Stimulated activated CD4-positive, alpha-beta T cell treated with anti-CD3 and anti-CD28 coated beads, Interleukin-2, amount 100 ng/mL, for 24 hours (primary cell): ENCODE measurements at regions not wholly inside any gene's neighbourhood (a gene's known extent, or its start where the extent isn't known, plus 50 kb on each side); places are given as distances from the start of the nearest gene placed in this dataset.

Experiments
- DNase-seq, 2 donors: peaks; one replicate each; pipeline ENCODE4 v3.0.0-alpha.2; 2020

- no peak for DNase-seq
Observed at GRCh38 chr1:96474985-96475743, 246.4 kb upstream of the PTBP2 start.

- no peak for DNase-seq
Observed at GRCh38 chr1:96475903-96476302, 245.7 kb upstream of the PTBP2 start.

- no peak for DNase-seq
Observed at GRCh38 chr1:96478228-96478627, 243.4 kb upstream of the PTBP2 start.

GRCh38 chr1:96481409-96481808 is 240.2 kb upstream of the PTBP2 start:
- no peak for DNase-seq

GRCh38 chr1:96482616-96483015 is 239.0 kb upstream of the PTBP2 start:
- no peak for DNase-seq

- no peak for DNase-seq
Observed at GRCh38 chr1:96487394-96487793, 234.2 kb upstream of the PTBP2 start.

GRCh38 chr1:96487971-96488370 is 233.6 kb upstream of the PTBP2 start:
- no peak for DNase-seq

GRCh38 chr1:96488777-96489176 is 232.8 kb upstream of the PTBP2 start:
- DNase-seq = no peak

GRCh38 chr1:96492236-96492635 is 229.3 kb upstream of the PTBP2 start:
- DNase-seq = no peak

GRCh38 chr1:96498744-96499340 is 222.7 kb upstream of the PTBP2 start:
- no peak for DNase-seq

- DNase-seq = no peak
Observed at GRCh38 chr1:96508233-96508632, 213.4 kb upstream of the PTBP2 start.

GRCh38 chr1:96509339-96509738 is 212.2 kb upstream of the PTBP2 start:
- no peak for DNase-seq

- DNase-seq = no peak
Observed at GRCh38 chr1:96509951-96510350, 211.6 kb upstream of the PTBP2 start.

- DNase-seq = no peak
Observed at GRCh38 chr1:96510391-96510790, 211.2 kb upstream of the PTBP2 start.

- DNase-seq = no peak
Observed at GRCh38 chr1:96510911-96511310, 210.7 kb upstream of the PTBP2 start.

- DNase-seq = no peak
Observed at GRCh38 chr1:96513136-96513535, 208.4 kb upstream of the PTBP2 start.

GRCh38 chr1:96515430-96515829 is 206.2 kb upstream of the PTBP2 start:
- DNase-seq = no peak

GRCh38 chr1:96515925-96516324 is 205.7 kb upstream of the PTBP2 start:
- DNase-seq = no peak

- no peak for DNase-seq
Observed at GRCh38 chr1:96519851-96520578, 201.6 kb upstream of the PTBP2 start.

GRCh38 chr1:96520579-96520947 is 201.0 kb upstream of the PTBP2 start:
- no peak for DNase-seq

GRCh38 chr1:96521010-96521409 is 200.6 kb upstream of the PTBP2 start:
- no peak for DNase-seq

- no peak for DNase-seq
Observed at GRCh38 chr1:96521994-96522760, 199.4 kb upstream of the PTBP2 start.

GRCh38 chr1:96522927-96523326 is 198.7 kb upstream of the PTBP2 start:
- DNase-seq = no peak
